BJ (cell line): ENCODE measurements at regions not wholly inside any gene's neighbourhood (a gene's known extent, or its start where the extent isn't known, plus 50 kb on each side); places are given as distances from the start of the nearest gene placed in this dataset.
"Not testable (repeated sequence)": the region's sequence is repeated elsewhere in the genome, so short reads cannot be mapped to it uniquely, and the experiment has no call there.

ENCODE experiments used
- CTCF ChIA-PET: fragments of 350-600 bp; formaldehyde crosslinking; extraction: SDS; loops from one replicate; lab custom pipeline; 2021; ENCODE audit warnings: antibody characterized with exemption, inconsistent platforms; lab: Yijun Ruan, JAX
- POLR2A ChIA-PET: fragments of 300-600 bp; sonication (Branson Sonifier 250); formaldehyde crosslinking; extraction: SDS; loops from one replicate; lab custom pipeline; 2021; ENCODE audit warnings: antibody characterized with exemption; lab: Charles Lee
- DNase-seq: peaks from one replicate; pipeline ENCODE4 v3.0.0-alpha.2; 2011; ENCODE audit warnings: low read depth
- H3K27me3 ChIP-seq: 2 replicates; pipeline ENCODE4 v1.6.0; 2011; ENCODE audit warnings: low read length; ENCODE audit not compliant: control insufficient read depth, insufficient read depth
- H3K36me3 ChIP-seq: 2 replicates; pipeline ENCODE4 v1.5.1; 2011; ENCODE audit warnings: low read length; ENCODE audit not compliant: control insufficient read depth, insufficient read depth
- H3K4me3 ChIP-seq: 2 replicates; pipeline ENCODE4 v1.5.1; 2011; ENCODE audit warnings: low read depth, mild to moderate bottlenecking, control low read depth, low read length
- TF ChIP-seq, protein P1 (sequence below): IDR thresholded peaks from 2 replicates; pipeline ENCODE4 v1.5.1; 2011; ENCODE audit warnings: low read depth, mild to moderate bottlenecking, control low read depth, inconsistent platforms, low read length, moderate library complexity; ENCODE audit not compliant: insufficient read depth

DNA sequence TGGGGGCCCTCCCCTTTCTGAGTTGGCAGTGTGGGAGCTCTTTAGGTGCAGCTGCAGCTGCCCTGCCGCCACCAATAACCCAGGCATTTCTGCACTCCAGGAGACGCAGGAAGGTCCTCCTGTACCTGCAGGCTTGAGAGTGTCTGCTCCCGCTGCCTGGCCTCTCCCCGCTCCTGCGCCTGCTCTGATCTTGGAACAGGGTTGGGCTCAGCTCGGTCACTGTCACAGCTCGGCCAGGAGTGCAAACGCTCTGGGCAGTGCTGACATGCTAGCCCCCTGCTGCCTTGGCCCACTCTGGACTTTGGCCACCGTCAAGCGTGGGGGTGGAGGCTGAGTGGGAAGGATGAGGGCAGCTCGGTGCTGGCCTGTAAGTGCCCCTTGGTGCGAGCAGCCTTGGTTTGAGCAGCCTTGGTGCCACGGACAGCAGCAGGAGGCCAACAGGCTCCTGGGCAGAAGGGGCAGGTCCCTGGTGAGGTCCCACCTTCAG is 738.1 kb upstream of the GJE1 start:
- TF ChIP-seq, protein P1, sequence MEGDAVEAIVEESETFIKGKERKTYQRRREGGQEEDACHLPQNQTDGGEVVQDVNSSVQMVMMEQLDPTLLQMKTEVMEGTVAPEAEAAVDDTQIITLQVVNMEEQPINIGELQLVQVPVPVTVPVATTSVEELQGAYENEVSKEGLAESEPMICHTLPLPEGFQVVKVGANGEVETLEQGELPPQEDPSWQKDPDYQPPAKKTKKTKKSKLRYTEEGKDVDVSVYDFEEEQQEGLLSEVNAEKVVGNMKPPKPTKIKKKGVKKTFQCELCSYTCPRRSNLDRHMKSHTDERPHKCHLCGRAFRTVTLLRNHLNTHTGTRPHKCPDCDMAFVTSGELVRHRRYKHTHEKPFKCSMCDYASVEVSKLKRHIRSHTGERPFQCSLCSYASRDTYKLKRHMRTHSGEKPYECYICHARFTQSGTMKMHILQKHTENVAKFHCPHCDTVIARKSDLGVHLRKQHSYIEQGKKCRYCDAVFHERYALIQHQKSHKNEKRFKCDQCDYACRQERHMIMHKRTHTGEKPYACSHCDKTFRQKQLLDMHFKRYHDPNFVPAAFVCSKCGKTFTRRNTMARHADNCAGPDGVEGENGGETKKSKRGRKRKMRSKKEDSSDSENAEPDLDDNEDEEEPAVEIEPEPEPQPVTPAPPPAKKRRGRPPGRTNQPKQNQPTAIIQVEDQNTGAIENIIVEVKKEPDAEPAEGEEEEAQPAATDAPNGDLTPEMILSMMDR: no peak
- ChIA-PET CTCF (interaction anchor here (1.9 kb wide), 1 partner anchor 11 kb away, joined by 6 read pairs; no protein-coding TSS in a partner anchor), POLR2A (no interaction called here)
- H3K27me3 ChIP-seq: no peaks in the 10 kb centered on the region
- H3K4me3 ChIP-seq: no peak overlapping the region
- no peaks in the 10 kb centered on the region for H3K36me3 ChIP-seq
- DNase-seq: no peak

DNA sequence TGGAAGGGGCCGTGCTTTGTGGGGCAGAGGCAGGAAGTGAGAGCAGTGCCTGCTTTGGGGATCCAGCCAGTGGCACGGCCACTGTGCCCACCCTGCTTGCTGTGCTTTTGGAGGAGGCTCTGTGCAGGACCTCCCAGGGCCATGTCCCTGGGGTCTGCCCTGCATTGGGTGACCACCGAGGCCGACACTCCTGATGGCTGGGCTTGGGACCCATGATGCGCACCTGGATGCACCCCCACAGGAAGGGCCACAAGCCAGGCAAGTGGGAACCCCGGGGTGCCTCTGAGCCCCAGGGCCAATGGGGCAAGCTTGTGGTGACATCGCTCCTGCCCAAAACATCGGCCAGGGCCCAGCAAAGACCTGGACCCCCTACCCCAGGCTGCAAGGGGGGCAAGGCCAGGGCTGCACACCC is 738.6 kb upstream of the GJE1 start:
- TF ChIP-seq, protein P1: no peak
- no peak for DNase-seq
- CTCF ChIA-PET: interaction anchor here (1.9 kb wide), 1 partner anchor 12 kb away, joined by 6 read pairs; no protein-coding TSS in a partner anchor
- no peaks in the 10 kb centered on the region for H3K27me3 ChIP-seq
- H3K4me3 ChIP-seq: no peak overlapping the region
- no peaks in the 10 kb centered on the region for H3K36me3 ChIP-seq
- POLR2A ChIA-PET: no interaction called here

DNA sequence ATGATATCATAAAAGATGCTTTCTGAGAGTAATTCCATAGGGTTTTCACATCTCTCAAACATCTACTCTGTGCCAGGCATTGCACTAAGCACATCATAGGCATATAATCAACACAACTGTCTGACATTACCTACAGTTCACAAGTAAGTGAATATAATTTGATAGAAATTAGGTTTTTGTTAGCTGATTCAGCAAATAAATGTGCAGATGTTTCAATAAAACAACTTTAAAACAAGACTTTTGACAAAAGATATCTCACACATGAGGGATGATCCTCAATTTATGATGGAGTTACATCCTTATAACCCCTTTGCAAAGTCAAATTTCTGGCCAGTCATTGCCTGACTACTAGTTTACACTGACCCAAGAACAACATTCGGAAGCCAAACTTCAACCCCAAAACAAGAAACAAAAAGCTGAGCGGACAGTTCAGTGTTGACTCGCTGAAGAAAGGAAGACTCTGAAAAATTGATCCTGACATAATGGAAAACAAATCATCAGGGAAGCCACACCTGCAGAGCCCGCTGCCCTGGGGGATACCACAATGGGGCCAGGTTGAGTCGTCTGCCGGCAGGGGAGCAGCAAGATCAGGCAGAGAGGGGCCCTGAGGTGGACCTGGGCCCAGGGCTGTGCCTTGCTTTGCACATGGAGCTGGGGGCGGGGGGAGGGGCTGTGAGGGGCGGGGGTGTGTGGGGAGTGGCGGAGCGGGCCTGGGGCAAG is 739.2 kb upstream of the GJE1 start:
- no peaks in the 10 kb centered on the region for H3K36me3 ChIP-seq
- ChIA-PET POLR2A (no interaction called here), CTCF (interaction anchor here (1.9 kb wide), 1 partner anchor 12 kb away, joined by 6 read pairs; no protein-coding TSS in a partner anchor)
- DNase-seq: no peak
- no peaks in the 10 kb centered on the region for H3K27me3 ChIP-seq
- TF ChIP-seq, protein P1: no peak
- no peak overlapping the region for H3K4me3 ChIP-seq

DNA sequence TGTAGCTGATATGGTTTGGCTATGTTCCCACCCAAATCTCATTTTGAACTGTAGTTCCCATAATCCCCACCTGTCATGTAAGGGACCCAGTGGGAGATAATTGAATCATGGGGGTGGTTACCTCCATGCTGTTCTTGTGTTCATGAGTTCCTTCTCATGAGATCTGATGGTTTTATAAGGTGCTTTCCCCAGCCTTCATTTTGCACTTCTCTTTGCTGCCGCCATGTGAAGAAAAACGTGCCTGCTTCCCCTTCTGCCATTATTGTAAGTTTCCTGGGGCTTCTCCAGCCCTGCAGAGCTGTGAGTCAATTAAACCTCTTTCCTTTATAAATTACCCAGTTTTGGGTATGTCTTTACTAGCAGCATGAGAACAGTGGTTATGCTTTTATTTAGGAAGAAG is 741.6 kb upstream of the GJE1 start:
- CTCF ChIA-PET, DNase-seq, POLR2A ChIA-PET: not testable (repeated sequence)

DNA sequence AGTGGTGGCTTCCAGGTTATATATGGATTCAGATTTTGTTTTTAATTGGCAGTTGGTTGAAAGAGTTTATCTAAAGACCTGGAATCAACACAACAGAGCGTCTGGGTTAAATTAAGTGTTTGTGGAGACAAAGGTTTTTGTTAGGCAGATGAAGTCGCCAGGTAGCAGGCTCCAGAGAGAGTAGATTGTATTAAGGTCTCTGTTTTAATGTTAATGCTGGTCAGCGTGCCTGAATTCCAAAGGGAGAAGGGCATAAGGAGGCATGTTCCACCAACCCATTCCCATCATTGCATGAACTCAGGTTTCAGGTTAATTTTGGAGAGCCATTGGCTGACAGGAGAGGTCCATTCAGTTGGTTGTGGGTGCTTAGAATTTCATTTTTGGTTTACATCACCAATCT is 744.1 kb upstream of the GJE1 start:
- CTCF ChIA-PET: interaction anchor here (1.0 kb wide), 1 partner anchor 13 kb away, joined by 3 read pairs; no protein-coding TSS in a partner anchor
- no peak for DNase-seq
- Histone ChIP-seq H3K36me3 (no peaks in the 10 kb centered on the region), H3K4me3 (no peak overlapping the region), H3K27me3 (no peaks in the 10 kb centered on the region)
- TF ChIP-seq, protein P1: no peak
- POLR2A ChIA-PET: no interaction called here

More for the DNA sequence above, 741.6 kb upstream of the GJE1 start:
- H3K4me3 ChIP-seq, H3K36me3 ChIP-seq, H3K27me3 ChIP-seq: not testable (repeated sequence)

DNA sequence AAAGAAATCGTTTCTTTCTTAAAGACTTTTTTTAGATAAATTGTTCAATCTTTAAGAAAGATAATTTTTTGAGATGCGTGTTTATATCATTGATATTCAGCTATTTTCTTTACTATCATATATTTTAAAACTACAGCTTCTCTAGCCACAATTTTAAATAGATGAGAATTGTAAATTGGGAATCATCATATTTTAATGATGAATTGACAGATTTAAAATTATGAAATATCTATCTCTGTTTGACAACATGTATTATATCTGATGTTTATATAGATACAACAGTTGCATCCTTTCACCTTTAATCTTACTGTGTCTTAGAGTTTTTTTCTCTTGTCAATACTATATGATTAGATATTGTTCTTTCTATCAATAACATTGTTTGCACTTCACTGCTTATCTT is 762.3 kb upstream of the GJE1 start:
- ChIA-PET CTCF (no interaction called here), POLR2A (no interaction called here)
- TF ChIP-seq, protein P1: no peak

DNA sequence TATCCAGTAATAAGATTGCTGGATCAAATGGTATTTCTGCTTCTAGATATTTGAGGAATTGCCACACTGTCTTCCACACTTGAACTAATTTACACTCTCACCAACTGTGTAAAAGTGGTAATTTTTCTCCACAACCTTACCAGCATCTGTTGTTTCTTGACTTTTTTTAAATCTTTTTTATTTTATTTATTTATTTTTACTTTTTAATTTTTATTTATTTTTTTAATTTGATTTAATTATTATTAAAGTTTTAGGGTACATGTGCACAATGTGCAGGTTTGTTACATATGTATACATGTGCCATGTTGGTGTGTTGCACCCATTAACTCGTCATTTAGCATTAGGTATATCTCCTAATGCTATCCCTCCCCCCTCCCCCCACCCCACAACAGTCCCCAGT is 765.9 kb upstream of the GJE1 start:
- DNase-seq, H3K36me3 ChIP-seq, H3K4me3 ChIP-seq, CTCF ChIA-PET, POLR2A ChIA-PET, H3K27me3 ChIP-seq: not testable (repeated sequence)

More for the DNA sequence above, 762.3 kb upstream of the GJE1 start:
- H3K36me3 ChIP-seq: no peaks in the 10 kb centered on the region
- no peak overlapping the region for H3K4me3 ChIP-seq
- DNase-seq: no peak
- H3K27me3 ChIP-seq: no peaks in the 10 kb centered on the region
